OCI-LY7 (cell line): ENCODE measurements at regions not wholly inside any gene's neighbourhood (a gene's known extent, or its start where the extent isn't known, plus 50 kb on each side); places are given as distances from the start of the nearest gene placed in this dataset.

Source experiments
- BruUV-seq: library from RNA; stranded (reverse); fragments of 400-500 nt; replicated peaks from 2 replicates; lab custom pipeline; 2021; lab: Mats Ljungman, UMichigan
- CTCF ChIA-PET: fragments of 300-600 bp; sonication (Branson Sonifier 250); formaldehyde crosslinking; loops from one replicate; lab custom pipeline; 2022; ENCODE audit warnings: antibody characterized with exemption; ENCODE audit not compliant: unreplicated experiment; lab: Charles Lee
- POLR2A ChIA-PET: fragments of 300-600 bp; sonication (Branson Sonifier 250); formaldehyde crosslinking; loops from one replicate; lab custom pipeline; 2022; ENCODE audit warnings: antibody characterized with exemption; lab: Charles Lee
- DNase-seq: peaks from one replicate; pipeline ENCODE4 v3.0.0-alpha.2; 2015; ENCODE audit warnings: low spot score
- H2AFZ ChIP-seq: fragments of 200-600 bp; sonication (generic), shearing (Covaris generic); 2 replicates; pipeline ENCODE4 v1.6.1; 2014; ENCODE audit warnings: mild to moderate bottlenecking, antibody characterized with exemption, low read length, moderate library complexity
- H3K27ac ChIP-seq: fragments of 200-600 bp; sonication (generic); 2 replicates; pipeline ENCODE4 v1.5.1; 2014; ENCODE audit warnings: mixed run types, low read depth, mild to moderate bottlenecking, moderate library complexity, low read length, inconsistent platforms; ENCODE audit not compliant: poor library complexity, severe bottlenecking
- H3K36me3 ChIP-seq: fragments of 200-600 bp; sonication (generic); 2 replicates; pipeline ENCODE4 v1.6.1; 2014; ENCODE audit warnings: mild to moderate bottlenecking, antibody characterized with exemption, low read length, moderate library complexity, mixed read lengths; ENCODE audit not compliant: insufficient read depth
- H3K4me1 ChIP-seq: fragments of 200-600 bp; sonication (generic); 2 replicates; pipeline ENCODE4 v1.5.1; 2014; ENCODE audit warnings: mild to moderate bottlenecking, low read length; ENCODE audit not compliant: insufficient read depth, poor library complexity, severe bottlenecking
- H3K4me2 ChIP-seq: fragments of 200-600 bp; sonication (generic); 2 replicates; pipeline ENCODE4 v1.6.1; 2014; ENCODE audit warnings: mild to moderate bottlenecking, low read length
- H3K4me3 ChIP-seq: fragments of 200-600 bp; sonication (generic); 2 replicates; pipeline ENCODE4 v1.5.1; 2014; ENCODE audit warnings: mild to moderate bottlenecking, low read depth, low read length; ENCODE audit not compliant: poor library complexity, severe bottlenecking
- H3K79me2 ChIP-seq: fragments of 200-600 bp; sonication (generic); 2 replicates; pipeline ENCODE4 v1.6.1; 2016; ENCODE audit warnings: low read depth, mild to moderate bottlenecking, low read length, moderate library complexity, mixed read lengths; ENCODE audit not compliant: insufficient read depth
- H3K9me2 ChIP-seq: fragments of 200-600 bp; sonication (generic); 2 replicates; pipeline ENCODE4 v1.6.1; 2016; ENCODE audit warnings: mild to moderate bottlenecking, low read length, mixed read lengths; ENCODE audit not compliant: insufficient read depth
- H3K9me3 ChIP-seq: fragments of 200-600 bp; sonication (generic); 2 replicates; pipeline ENCODE4 v1.6.1; 2014; ENCODE audit warnings: mild to moderate bottlenecking, mixed run types, low read length, mixed read lengths
- H4K20me1 ChIP-seq: fragments of 200-600 bp; sonication (generic); 2 replicates; pipeline ENCODE4 v1.6.1; 2014; ENCODE audit warnings: mild to moderate bottlenecking, antibody characterized with exemption, low read length, moderate library complexity, mixed read lengths; ENCODE audit not compliant: insufficient read depth
- CTCF ChIP-seq: fragments of 200-600 bp; sonication (generic); conservative IDR thresholded peaks from 2 replicates; pipeline ENCODE4 v1.5.1; 2014; ENCODE audit warnings: mild to moderate bottlenecking, antibody characterized with exemption, low read length, moderate library complexity, mixed read lengths
- EZH2phosphoT487 ChIP-seq: fragments of 200-600 bp; sonication (generic); IDR thresholded peaks from 2 replicates; pipeline ENCODE4 v1.6.1; 2018; ENCODE audit warnings: low read depth, borderline replicate concordance, mild to moderate bottlenecking, mixed run types, antibody characterized with exemption, low read length, moderate library complexity, mixed read lengths
- intact Hi-C: fragments of 100-400 bp; cut with micrococcal nuclease; formaldehyde crosslinking; loops from one replicate; pipeline ENCODE4 v1.10.0; 2022; ENCODE audit not compliant: unreplicated experiment

GRCh38 chr6:19905584-19905983 is 68.4 kb downstream of the ID4 start:
- Histone ChIP-seq H4K20me1 (no peaks in the 10 kb centered on the region), H3K4me2 (no peak overlapping the region), H3K4me3 (no peak overlapping the region), H3K4me1 (no peaks in the 10 kb centered on the region), H3K36me3 (no peaks in the 10 kb centered on the region), H3K9me2 (no peaks in the 10 kb centered on the region), H3K9me3 (no peaks in the 10 kb centered on the region), H3K79me2 (no peaks in the 10 kb centered on the region), H2AFZ (no peak overlapping the region), H3K27ac (no peak overlapping the region)
- intact Hi-C loops: no loop called here
- TF ChIP-seq CTCF: no peak
- DNase-seq: no peak
- ChIA-PET CTCF (no interaction called here), POLR2A (interaction anchor here (1.0 to 1.4 kb wide), 2 partner anchors 14 to 16 kb away, joined by 3 to 4 read pairs; no protein-coding TSS in a partner anchor)
- no TSS peak for BruUV-seq

GRCh38 chr6:19906171-19906570 is 69.0 kb downstream of the ID4 start:
- ChIA-PET POLR2A (interaction anchor here (0.6 kb wide), 1 partner anchor 1787 kb away, joined by 6 read pairs; no protein-coding TSS in a partner anchor), CTCF (no interaction called here)
- intact Hi-C loops: no loop called here
- Histone ChIP-seq H3K4me1 (no peaks in the 10 kb centered on the region), H3K36me3 (no peaks in the 10 kb centered on the region), H3K9me3 (no peaks in the 10 kb centered on the region), H3K9me2 (no peaks in the 10 kb centered on the region), H3K79me2 (no peaks in the 10 kb centered on the region), H3K27ac (no peak overlapping the region), H3K4me3 (no peak overlapping the region), H3K4me2 (no peak overlapping the region), H2AFZ (no peak overlapping the region), H4K20me1 (no peaks in the 10 kb centered on the region)
- no peak for TF ChIP-seq CTCF
- TF ChIP-seq EZH2phosphoT487: no peak
- BruUV-seq: no TSS peak
- DNase-seq: no peak

DNA sequence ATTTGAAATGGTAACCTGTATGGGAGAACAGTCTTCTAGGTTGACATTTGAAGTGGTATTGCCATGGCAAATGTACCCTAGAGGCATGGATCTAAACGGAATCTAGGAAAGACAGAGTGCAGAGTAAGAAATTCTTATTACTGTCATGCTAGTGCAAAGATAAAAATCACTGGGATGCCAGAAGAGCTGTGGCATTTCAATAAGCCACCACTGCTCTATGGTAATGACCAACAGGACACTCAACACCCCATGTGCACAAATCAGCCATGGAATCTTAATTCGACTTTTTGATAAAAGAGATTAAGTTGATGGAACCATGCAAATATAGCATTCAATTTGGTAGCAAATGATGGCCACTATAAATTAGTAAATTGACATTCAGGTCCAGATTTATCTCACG is 74.1 kb downstream of the ID4 start:
- no peak overlapping the region for H3K27ac ChIP-seq
- H3K4me1 ChIP-seq: no peaks in the 10 kb centered on the region
- no peak for TF ChIP-seq CTCF
- no peak for TF ChIP-seq EZH2phosphoT487
- H3K36me3 ChIP-seq: no peaks in the 10 kb centered on the region
- H3K4me2 ChIP-seq: no peak overlapping the region
- no peaks in the 10 kb centered on the region for H3K9me3 ChIP-seq
- BruUV-seq: no TSS peak
- H3K9me2 ChIP-seq: no peaks in the 10 kb centered on the region
- no peaks in the 10 kb centered on the region for H4K20me1 ChIP-seq
- H3K79me2 ChIP-seq: no peaks in the 10 kb centered on the region
- CTCF ChIA-PET: no interaction called here
- no peak overlapping the region for H2AFZ ChIP-seq
- POLR2A ChIA-PET: no interaction called here
- intact Hi-C loops: no loop called here
- no peak overlapping the region for H3K4me3 ChIP-seq
- no peak for DNase-seq
